ENCODE measurements at regions not wholly inside any gene's neighbourhood (a gene's known extent, or its start where the extent isn't known, plus 50 kb on each side); places are given as distances from the start of the nearest gene placed in this dataset.

DNA sequence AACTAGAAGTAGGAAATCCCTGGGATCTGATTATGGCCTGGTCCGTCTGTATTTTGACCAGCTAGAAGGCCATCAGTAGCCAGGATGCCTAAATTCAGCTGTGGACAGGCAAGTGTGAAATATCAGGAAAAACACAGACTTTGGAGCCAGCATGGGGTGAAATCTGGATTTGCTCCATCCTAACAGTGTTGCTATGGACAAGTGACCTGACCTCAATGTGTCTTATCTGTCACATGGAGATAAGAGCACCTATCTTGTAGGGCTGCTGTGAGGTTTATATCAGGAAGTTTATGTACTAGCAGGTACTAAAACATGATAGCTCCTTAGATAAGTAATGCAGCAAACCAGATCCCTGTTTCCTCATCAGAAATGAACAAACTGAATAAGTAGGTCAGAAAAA lies 460.4 kb downstream of the STK39 start:
- no peak for ATAC-seq
- TF ChIP-seq, protein P1, sequence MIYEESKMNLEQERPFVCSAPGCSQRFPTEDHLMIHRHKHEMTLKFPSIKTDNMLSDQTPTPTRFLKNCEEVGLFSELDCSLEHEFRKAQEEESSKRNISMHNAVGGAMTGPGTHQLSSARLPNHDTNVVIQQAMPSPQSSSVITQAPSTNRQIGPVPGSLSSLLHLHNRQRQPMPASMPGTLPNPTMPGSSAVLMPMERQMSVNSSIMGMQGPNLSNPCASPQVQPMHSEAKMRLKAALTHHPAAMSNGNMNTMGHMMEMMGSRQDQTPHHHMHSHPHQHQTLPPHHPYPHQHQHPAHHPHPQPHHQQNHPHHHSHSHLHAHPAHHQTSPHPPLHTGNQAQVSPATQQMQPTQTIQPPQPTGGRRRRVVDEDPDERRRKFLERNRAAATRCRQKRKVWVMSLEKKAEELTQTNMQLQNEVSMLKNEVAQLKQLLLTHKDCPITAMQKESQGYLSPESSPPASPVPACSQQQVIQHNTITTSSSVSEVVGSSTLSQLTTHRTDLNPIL (CRISPR knock-in tag; IDR thresholded peaks at IDR 0.05; ENCODE audit: low read depth) = no peak
- no peak for TF ChIP-seq TCF4 (CRISPR knock-in tag; IDR thresholded peaks at IDR 0.05; ENCODE audit: borderline replicate concordance)
- TF ChIP-seq CSDC2 (CRISPR knock-in tag; IDR thresholded peaks at IDR 0.05) = no peak
- no peak for TF ChIP-seq BACH2 (CRISPR knock-in tag; IDR thresholded peaks at IDR 0.05; ENCODE audit: borderline replicate concordance)
- TF ChIP-seq GLIS3 (CRISPR knock-in tag; IDR thresholded peaks at IDR 0.05) = no peak
- TF ChIP-seq, protein P2, sequence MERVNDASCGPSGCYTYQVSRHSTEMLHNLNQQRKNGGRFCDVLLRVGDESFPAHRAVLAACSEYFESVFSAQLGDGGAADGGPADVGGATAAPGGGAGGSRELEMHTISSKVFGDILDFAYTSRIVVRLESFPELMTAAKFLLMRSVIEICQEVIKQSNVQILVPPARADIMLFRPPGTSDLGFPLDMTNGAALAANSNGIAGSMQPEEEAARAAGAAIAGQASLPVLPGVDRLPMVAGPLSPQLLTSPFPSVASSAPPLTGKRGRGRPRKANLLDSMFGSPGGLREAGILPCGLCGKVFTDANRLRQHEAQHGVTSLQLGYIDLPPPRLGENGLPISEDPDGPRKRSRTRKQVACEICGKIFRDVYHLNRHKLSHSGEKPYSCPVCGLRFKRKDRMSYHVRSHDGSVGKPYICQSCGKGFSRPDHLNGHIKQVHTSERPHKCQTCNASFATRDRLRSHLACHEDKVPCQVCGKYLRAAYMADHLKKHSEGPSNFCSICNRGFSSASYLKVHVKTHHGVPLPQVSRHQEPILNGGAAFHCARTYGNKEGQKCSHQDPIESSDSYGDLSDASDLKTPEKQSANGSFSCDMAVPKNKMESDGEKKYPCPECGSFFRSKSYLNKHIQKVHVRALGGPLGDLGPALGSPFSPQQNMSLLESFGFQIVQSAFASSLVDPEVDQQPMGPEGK (CRISPR knock-in tag; IDR thresholded peaks at IDR 0.05; ENCODE audit: borderline replicate concordance) = no peak
- TF ChIP-seq ZNF70 (CRISPR knock-in tag; IDR thresholded peaks at IDR 0.05) = no peak
- no peak for TF ChIP-seq ZFP30 (CRISPR knock-in tag; IDR thresholded peaks at IDR 0.05)
- TF ChIP-seq RARB (CRISPR knock-in tag; IDR thresholded peaks at IDR 0.05) = no peak
- TF ChIP-seq SNAI2 (CRISPR knock-in tag; IDR thresholded peaks at IDR 0.05) = no peak
- no peak for TF ChIP-seq ZC3H10 (CRISPR knock-in tag; IDR thresholded peaks at IDR 0.05)
- no peak for TF ChIP-seq ZNF565 (CRISPR knock-in tag; conservative IDR thresholded peaks at IDR 0.05; ENCODE audit: low read depth)
- TF ChIP-seq ZFP3 (CRISPR knock-in tag; IDR thresholded peaks at IDR 0.05) = no peak
- TF ChIP-seq TOX (CRISPR knock-in tag; IDR thresholded peaks at IDR 0.05; ENCODE audit: borderline replicate concordance) = no peak

DNA sequence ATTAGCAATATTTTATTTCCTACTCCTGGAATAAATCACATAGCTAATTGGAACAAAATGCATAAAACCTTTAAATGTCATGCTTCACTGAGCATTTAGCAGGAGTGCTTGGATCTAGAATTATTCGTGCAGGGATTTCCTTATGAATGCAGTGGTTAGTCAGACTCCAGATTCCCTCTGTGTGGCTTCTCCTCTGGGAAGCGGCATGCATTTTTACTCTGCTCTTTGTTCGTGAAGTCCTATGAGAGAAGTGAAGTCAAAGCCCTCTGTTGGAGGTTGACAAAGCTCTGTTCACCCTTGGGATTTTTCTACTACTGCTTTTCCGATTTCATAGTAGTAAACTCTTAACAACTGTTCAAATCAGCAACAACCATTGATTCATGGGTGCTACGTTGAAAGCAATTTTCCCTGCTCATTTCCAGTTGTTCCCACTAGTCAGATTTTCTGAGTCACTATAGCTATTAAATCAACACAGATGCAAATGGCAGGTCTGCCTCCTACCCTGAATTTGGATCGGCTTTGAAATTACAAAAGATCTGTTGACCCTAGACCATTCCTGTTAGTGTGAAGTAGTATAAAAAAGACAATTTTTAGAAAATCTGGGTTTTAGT lies 461.7 kb downstream of the STK39 start:
- ATAC-seq = no peak
- TF ChIP-seq, protein P3, sequence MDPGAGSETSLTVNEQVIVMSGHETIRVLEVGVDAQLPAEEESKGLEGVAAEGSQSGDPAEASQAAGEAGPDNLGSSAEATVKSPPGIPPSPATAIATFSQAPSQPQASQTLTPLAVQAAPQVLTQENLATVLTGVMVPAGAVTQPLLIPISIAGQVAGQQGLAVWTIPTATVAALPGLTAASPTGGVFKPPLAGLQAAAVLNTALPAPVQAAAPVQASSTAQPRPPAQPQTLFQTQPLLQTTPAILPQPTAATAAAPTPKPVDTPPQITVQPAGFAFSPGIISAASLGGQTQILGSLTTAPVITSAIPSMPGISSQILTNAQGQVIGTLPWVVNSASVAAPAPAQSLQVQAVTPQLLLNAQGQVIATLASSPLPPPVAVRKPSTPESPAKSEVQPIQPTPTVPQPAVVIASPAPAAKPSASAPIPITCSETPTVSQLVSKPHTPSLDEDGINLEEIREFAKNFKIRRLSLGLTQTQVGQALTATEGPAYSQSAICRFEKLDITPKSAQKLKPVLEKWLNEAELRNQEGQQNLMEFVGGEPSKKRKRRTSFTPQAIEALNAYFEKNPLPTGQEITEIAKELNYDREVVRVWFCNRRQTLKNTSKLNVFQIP (CRISPR knock-in tag; IDR thresholded peaks at IDR 0.05; ENCODE audit: borderline replicate concordance, low read depth) = no peak
- TF ChIP-seq CSDC2 (CRISPR knock-in tag; IDR thresholded peaks at IDR 0.05) (no peak), GLIS3 (CRISPR knock-in tag; IDR thresholded peaks at IDR 0.05) (no peak), OSR1 (CRISPR knock-in tag; IDR thresholded peaks at IDR 0.05) (no peak)

DNA sequence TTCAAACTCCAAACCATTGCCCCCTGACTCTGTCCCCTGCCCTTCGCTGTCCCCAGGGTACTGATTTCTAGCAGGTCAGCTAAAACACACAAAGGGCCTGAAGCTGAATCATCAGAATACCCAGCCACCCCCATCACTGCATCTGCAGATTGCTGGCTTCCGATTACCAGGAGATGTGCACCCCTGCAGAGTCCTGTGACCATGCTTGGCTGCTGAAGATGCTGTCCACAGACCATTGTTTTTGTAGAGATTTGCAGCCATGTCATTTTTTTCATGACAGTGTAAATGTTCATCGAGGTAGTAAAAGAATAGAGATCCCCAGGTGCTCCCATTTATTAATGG lies 463.3 kb downstream of the STK39 start:
- TF ChIP-seq ARNTL (CRISPR knock-in tag; IDR thresholded peaks at IDR 0.05; ENCODE audit: borderline replicate concordance, low read depth) = no peak
- no peak for TF ChIP-seq ZNF8 (CRISPR knock-in tag; IDR thresholded peaks at IDR 0.05)
- TF ChIP-seq CSDC2 (CRISPR knock-in tag; IDR thresholded peaks at IDR 0.05) = no peak
- no peak for TF ChIP-seq TCF4 (CRISPR knock-in tag; IDR thresholded peaks at IDR 0.05; ENCODE audit: borderline replicate concordance)
- TF ChIP-seq SNAI2 (CRISPR knock-in tag; IDR thresholded peaks at IDR 0.05) = no peak
- TF ChIP-seq, protein P1 (CRISPR knock-in tag; IDR thresholded peaks at IDR 0.05; ENCODE audit: low read depth) = no peak
- TF ChIP-seq ZFP3 (CRISPR knock-in tag; IDR thresholded peaks at IDR 0.05) = no peak
- no peak for TF ChIP-seq BACH2 (CRISPR knock-in tag; IDR thresholded peaks at IDR 0.05; ENCODE audit: borderline replicate concordance)
- TF ChIP-seq, protein P4, sequence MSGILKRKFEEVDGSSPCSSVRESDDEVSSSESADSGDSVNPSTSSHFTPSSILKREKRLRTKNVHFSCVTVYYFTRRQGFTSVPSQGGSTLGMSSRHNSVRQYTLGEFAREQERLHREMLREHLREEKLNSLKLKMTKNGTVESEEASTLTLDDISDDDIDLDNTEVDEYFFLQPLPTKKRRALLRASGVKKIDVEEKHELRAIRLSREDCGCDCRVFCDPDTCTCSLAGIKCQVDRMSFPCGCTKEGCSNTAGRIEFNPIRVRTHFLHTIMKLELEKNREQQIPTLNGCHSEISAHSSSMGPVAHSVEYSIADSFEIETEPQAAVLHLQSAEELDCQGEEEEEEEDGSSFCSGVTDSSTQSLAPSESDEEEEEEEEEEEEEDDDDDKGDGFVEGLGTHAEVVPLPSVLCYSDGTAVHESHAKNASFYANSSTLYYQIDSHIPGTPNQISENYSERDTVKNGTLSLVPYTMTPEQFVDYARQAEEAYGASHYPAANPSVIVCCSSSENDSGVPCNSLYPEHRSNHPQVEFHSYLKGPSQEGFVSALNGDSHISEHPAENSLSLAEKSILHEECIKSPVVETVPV (CRISPR knock-in tag; IDR thresholded peaks at IDR 0.05) = no peak
- no peak for TF ChIP-seq ESRRG (CRISPR knock-in tag; IDR thresholded peaks at IDR 0.05)
- no peak for TF ChIP-seq PPARA (CRISPR knock-in tag; IDR thresholded peaks at IDR 0.05; ENCODE audit: borderline replicate concordance)
- no peak for TF ChIP-seq ISL1 (CRISPR knock-in tag; IDR thresholded peaks at IDR 0.05)
- TF ChIP-seq, protein P2 (CRISPR knock-in tag; IDR thresholded peaks at IDR 0.05; ENCODE audit: borderline replicate concordance) = no peak
- no peak for TF ChIP-seq GLIS3 (CRISPR knock-in tag; IDR thresholded peaks at IDR 0.05)
- TF ChIP-seq ZNF70 (CRISPR knock-in tag; IDR thresholded peaks at IDR 0.05) = no peak
- no peak for TF ChIP-seq TOX (CRISPR knock-in tag; IDR thresholded peaks at IDR 0.05; ENCODE audit: borderline replicate concordance)
- TF ChIP-seq, protein P5, sequence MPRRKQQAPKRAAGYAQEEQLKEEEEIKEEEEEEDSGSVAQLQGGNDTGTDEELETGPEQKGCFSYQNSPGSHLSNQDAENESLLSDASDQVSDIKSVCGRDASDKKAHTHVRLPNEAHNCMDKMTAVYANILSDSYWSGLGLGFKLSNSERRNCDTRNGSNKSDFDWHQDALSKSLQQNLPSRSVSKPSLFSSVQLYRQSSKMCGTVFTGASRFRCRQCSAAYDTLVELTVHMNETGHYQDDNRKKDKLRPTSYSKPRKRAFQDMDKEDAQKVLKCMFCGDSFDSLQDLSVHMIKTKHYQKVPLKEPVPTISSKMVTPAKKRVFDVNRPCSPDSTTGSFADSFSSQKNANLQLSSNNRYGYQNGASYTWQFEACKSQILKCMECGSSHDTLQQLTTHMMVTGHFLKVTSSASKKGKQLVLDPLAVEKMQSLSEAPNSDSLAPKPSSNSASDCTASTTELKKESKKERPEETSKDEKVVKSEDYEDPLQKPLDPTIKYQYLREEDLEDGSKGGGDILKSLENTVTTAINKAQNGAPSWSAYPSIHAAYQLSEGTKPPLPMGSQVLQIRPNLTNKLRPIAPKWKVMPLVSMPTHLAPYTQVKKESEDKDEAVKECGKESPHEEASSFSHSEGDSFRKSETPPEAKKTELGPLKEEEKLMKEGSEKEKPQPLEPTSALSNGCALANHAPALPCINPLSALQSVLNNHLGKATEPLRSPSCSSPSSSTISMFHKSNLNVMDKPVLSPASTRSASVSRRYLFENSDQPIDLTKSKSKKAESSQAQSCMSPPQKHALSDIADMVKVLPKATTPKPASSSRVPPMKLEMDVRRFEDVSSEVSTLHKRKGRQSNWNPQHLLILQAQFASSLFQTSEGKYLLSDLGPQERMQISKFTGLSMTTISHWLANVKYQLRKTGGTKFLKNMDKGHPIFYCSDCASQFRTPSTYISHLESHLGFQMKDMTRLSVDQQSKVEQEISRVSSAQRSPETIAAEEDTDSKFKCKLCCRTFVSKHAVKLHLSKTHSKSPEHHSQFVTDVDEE (CRISPR knock-in tag; IDR thresholded peaks at IDR 0.05) = no peak
- no peak for TF ChIP-seq ZFP30 (CRISPR knock-in tag; IDR thresholded peaks at IDR 0.05)
- ATAC-seq = no peak

All from SK-N-SH treated with all-trans-retinoic acid at 6 μM for 48 hours (cell line).